COR-L47 (cell line): ENCODE measurements at regions not wholly inside any gene's neighbourhood (a gene's known extent, or its start where the extent isn't known, plus 50 kb on each side); places are given as distances from the start of the nearest gene placed in this dataset.
"Not testable (repeated sequence)": the region's sequence is repeated elsewhere in the genome, so short reads cannot be mapped to it uniquely, and the experiment has no call there.

Experiments used
- DNase-seq: peaks from one replicate; lab custom pipeline; 2025; lab: John Stamatoyannopoulos, UW

DNA sequence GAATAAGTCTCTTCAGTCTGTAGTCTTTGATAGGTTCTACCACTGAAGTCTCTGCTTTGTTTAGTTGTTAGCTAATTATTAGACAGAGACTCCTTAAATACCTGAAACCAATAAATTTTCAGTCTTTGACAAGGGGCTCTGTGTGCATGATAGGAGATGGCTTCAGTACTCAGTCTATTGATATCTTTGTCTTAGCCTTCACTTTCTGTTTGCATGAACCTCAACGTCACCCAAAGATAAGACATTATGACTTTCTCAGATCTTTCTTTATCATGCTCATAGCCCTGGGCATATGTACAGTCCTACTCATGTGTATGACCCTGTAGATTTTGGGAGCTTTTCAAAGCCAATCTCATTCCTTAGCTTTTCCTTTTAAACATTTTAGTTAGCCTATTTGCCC, 183.5 kb upstream of the GCFC2 start:
- no peak for DNase-seq

DNA sequence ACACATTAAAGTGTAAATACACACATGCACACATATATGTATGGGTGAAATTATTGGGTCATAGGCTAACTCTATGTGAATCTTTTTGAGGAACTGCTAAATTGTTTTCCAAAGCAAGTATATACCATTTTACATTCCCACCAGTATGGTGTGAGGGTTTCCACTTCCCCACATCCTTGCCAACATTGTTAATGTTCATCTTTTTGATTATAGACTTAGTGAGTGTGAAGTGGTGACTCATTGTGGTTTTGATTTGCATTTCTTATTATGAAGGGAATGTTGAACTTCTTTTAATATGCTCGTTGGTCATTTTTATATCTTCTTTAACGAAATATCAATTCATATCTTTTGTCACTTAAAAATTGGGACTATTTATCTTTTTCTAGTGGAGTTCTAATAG, 181.8 kb upstream of the GCFC2 start:
- DNase-seq = no peak

DNA sequence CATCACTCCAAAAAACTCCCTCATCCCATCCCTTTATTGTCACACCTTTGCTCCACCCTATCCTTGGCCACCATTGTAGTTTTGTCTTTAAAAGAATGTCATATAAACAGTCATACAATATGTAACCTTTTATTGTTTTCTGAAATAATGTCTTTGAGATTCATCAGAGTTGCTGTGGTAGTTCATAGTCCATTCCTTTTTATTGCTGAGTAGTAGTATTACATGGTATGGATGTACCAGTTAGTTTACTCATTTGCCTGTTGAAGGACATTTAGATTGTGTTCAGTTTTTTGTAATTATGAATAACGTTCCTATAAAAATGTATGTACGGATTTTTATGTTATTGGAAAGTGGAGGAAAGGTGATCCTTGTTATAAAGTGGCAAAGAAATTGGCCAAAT, 171.8 kb upstream of the GCFC2 start:
- no peak for DNase-seq

DNA sequence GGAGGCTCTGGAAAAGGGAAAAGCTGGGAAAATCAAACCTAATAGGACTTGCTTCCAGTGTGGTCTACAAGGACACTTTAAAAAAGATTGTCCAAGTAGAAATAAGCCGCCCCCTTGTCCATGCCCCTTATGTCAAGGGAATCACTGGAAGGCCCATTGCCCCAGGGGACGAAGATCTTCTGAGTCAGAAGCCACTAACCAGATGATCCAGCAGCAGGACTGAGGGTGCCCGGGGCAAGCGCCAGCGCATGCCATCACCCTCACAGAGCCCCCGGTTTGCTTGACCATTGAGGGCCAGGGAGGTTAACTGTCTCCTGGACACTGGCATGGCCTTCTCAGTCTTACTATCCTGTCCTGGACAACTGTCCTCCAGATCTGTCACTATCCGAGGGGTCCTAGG, 164.9 kb upstream of the GCFC2 start:
- DNase-seq = not testable (repeated sequence)

DNA sequence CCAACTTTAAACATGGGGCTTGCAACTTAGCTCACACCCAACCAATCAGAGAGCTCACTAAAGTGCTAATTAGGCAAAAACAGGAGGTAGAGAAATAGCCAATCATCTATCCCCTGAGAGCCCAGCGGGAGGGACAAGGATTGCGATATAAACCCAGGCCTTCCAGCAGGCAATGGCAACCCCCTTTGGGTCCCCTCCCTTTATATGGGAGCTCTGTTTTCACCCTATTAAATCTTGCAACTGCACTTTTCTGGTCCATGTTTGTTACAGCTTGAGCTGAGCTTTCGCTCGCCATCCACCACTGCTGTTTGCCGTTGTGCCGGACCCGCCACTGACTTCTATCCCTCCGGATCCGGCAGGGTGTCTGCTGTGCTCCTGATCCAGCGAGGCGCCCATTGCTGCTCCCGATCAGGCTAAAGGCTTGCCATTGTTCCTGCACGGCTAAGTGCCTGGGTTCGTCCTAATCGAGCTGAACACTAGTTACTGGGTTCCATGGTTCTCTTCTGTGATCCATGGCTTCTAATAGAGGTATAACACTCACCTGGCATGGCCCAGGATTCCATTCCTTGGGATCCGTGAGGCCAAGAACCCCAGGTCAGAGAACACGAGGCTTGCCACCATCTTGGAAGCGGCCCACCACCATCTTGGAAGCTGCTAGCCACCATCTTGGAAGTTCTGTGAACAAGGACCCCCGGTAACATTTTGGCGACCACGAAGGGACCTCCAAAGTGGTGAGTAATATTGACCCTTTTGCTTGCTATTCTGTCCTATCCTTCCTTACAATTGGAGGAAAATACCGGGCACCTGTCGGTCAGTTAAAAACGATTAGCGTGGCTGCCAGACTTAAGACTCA, 161.3 kb upstream of the GCFC2 start:
- not testable (repeated sequence) for DNase-seq

DNA sequence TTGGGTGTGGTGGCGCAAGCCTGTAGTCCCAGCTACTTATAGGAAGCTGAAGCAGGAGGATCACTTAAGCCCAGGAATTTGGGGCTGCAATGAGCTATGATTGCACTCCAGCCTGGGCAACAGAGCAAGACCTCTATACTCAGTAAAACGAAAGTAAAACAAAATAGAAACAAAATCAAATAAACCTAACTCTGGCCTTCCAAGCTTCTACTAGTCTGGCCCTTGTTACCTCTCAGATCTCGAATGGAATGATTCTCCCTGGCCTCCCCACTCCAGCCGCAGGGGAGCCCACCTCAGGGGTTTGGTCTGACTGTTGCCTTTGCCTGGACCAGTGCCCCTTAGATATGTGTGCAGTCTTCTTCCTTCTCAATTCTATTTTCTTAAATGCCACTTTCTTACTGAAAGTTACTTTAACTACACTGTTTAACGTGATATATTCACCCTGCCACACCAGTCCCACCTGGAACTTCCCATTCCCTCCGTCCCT, 160.0 kb upstream of the GCFC2 start:
- DNase-seq = no peak

DNA sequence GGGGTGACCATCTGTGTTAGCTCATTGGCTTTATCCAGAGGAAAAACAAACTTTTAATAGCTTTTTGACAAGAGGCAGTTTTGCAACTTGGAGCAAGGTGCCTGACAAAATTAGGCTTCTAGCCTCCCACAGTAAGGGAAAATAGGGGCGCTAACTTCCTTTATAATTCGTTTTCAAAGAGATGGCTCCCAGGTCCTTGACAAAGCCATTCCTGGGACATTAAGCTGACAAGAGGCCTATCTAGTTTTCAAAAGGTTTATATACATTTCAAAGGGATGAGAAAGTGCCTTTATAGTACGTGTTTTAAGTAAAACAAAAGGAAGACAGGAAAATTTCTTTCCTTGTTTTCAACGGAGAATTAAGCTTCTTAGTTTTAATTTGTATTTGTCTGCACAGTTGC, 159.4 kb upstream of the GCFC2 start:
- DNase-seq = no peak

DNA sequence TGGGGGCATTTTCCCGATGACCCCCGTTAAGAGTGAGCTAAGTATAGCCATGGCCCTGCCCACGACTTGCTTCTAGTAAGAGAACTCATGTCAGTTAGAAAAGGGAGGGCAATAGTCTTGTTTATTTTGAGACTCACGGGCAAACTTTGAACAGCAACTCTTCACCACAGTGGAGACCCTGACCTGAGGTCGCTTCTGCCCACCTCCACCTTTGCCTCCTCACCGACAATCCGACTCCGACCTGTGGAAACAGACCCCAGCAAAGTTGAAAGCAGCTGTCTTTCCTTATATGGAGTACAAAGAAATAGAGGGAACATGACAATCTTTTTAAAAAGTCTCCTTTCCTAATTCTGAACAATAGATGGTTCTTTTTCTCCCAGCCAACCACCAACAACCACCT, 155.0 kb upstream of the GCFC2 start:
- DNase-seq = no peak

DNA sequence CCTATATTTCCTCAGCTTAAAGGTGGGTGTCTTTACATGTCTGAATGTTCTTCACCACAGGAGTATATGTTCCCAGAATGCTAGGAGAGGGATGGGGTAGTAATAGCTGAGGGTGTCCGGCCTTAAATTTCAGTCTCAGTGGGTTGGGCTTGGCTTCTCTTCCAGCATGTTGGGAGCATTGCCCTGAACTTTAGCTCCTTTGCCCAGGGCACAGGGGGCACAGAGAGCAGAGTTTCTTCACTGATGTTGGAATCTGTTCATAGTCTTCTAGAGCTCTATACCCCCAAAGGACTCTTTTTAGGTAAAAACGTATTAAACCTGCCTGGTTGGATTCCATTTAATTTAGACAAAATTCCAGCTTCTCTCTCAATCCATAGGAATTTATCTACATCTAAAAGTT, 154.4 kb upstream of the GCFC2 start:
- DNase-seq = no peak

DNA sequence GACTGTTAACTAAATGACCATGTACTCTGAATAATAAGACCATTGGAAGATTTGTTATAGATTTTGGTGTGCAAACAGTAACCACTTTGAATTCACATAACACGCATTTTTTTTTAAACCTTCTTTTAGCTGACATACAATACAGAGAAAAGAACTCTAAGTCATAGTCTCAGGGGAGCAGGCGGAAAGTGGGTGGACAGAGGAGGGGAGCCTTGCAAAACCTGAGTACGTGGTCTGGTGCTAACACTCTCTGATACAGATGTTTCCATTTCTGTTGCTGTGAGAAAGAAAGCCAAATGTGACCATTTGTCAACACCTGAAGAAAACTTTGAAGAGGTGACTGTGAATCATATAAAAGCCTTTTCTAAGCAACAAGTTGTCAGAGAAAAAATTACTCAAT, 151.8 kb upstream of the GCFC2 start:
- DNase-seq = no peak

DNA sequence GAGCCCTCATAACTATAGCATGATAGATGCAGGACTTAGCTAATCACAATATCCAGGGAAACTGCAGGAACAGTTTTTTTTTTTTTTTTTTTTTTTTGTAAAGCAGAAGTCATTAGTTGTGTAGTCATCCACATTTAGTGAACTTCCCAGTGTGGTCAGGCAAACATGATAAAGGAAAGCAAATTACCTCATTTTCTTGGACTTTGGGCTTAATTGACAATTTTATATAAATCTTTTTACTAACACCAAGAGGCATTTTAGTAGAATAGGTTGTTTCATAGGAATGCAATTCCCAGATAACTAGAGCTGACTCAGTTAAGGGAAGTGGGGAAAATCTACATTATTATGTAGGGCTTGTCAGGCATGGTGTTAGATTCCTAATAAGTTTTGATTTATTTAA, 142.7 kb upstream of the GCFC2 start:
- DNase-seq = no peak

DNA sequence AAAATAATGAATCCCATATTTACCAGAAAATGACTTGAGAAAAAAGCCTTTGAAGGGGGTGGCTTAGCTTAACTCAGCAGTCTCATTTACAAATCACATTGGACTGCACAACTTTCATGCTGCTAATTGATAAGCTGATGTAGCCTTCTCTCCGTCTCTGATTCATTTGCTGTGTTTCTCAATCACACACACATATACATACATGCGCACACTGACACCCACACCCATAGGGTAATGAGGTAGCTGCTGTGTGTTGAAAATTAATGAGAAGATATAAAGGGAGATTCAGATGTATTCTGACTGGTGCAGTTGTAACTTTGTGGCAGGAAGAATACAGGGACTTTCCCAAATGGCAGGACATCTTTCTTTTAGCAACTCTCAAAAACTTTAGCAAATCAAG, 141.9 kb upstream of the GCFC2 start:
- DNase-seq = no peak

DNA sequence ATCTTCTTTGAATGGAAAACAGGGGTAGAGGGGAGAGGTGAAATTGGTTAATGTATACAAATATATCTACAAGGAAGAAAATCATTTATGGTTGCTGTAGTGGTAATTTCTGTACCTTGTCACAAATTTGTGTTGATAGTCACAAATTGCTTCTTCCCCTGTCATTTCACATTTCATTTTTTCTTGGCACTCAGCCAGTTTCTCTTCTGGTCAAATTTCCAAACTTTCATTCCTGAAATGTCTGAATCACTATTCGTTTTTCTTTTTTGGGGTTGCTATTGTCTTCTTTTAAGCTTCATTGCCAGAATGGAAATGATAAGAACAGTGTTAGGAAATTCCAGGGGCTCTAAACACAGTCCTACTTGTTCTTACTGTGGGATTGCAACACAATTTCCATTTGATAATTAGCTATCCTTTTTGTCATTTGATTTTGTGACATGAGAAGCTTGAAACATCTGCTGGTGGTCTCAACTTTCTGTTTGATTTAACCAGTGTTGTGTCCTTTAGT, 136.0 kb upstream of the GCFC2 start:
- no peak for DNase-seq

DNA sequence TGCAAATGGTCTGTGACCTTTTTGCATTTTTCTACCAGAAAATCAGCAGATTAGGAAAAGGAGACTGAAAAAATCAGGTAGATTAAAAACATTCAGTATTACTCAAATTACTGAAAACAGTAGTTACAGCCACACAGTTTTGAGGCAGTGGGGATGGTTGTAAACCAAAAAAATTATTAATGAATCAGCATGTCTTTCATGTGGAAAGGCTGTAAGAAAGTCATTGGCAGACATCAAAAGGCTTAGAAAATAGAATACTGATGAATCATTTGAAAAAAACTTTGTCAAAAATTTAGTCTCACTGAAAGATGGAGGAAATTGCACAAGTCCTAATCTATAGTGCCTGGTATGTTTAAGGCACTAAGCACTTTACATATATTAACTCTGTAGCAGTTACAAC, 133.9 kb upstream of the GCFC2 start:
- DNase-seq = no peak

DNA sequence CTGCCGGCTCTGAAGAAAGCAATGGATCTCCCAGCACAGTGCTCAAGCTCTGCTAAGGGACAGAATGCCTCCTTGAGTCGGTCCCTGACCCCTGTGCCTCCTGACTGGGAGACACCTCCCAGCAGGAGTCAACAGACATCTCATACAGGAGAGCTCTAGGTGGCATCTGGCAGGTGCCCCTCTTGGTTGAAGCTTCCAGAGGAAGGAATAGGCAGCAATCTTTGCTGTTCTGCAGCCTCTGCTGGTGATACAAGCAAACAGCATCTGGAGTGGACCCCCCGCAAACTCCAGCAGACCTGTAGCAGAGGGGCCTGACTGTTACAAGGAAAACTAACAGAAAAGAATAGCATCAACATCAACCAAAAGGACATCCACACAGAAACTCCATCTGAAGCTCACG, 123.9 kb upstream of the GCFC2 start:
- not testable (repeated sequence) for DNase-seq

DNA sequence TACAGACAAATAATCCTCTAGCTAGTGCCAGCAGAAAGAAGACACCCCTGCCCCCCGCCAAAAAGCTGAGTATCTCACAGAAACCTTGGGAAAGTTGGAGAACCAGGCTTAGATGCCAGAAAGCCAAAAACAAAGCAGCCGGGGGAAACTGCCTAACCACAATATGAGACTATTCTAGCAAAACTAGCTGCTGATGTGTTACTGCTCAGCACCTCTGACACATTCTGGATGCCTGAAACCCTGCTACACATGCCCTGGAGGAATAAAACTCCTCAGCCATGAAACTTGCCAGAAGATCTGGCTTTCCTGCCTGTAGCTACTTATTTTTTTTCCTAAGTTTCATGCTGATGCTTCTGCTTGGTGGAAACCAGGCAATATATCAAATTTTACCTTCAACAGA, 122.7 kb upstream of the GCFC2 start:
- no peak for DNase-seq

DNA sequence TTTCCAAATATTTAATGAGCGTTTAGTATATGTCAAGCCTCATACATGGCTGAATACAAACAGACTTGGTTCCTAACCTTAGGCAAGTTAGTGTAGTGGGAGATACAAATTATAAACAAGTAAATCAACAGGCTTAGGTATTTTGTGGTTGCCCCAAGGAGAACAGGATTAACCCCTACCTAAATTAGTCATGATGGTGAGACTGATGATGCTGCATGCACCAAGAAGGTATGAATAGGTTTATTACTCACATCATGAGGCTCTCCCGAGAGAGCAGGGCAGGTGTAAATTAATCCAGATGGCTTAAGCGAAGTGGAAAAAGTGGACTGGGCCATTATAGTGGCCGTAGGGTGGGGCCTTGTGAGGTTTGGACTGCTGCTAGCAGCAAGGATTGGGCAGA, 118.1 kb upstream of the GCFC2 start:
- no peak for DNase-seq

DNA sequence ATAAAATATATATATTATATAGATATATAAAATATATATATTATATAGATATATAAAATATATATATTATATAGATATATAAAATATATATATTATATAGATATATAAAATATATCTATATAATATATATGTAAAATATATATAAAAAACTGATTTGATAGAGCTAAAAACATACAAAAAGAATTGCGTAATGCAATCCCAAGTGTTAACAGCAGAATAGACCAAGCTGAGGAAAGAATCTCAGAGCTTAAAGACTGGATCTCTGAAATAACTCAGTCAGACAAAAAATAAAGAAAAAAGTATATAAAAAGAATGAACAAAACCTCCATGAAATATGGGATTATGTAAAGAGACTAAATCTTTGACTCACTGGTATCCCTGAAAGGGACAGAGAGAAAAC, 112.8 kb upstream of the GCFC2 start:
- not testable (repeated sequence) for DNase-seq

DNA sequence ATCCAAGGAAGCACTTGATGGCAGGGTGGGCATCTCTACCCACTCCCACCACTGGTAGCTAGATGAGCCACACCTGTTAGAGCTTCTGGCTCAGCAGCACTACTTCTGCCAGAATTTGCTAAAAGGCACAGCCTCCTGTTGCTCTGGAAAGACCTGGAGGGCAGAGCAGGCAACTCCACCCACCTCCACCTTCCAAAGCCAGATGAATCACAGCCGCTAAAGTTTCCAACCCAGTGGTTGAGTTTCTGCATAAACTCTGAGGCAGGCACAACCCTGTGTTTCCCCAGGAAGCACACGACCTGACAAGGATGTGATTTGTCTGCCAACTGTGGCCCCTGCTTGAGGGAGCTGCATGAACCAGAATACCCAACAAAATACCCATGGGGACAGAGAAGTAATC, 111.6 kb upstream of the GCFC2 start:
- DNase-seq = no peak

DNA sequence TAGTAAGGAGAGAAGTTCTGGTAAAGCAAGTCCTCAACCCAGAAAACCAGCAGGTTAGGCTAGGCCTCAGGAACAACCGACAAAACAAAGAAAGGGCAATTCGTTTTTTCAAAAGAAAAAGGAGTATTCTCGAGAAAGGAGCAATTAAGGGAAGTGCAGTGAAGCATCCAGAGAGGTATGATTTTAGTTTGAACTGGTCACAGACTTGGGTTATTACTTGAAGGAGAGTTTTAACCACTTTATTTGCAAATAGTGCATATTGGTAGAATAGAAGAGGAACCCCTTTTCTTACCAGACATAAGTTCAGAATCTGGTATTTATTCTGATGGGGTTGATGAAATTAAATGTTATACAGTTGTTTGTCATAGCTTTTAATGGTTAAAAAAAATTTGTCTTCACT, 110.0 kb upstream of the GCFC2 start:
- DNase-seq = no peak

DNA sequence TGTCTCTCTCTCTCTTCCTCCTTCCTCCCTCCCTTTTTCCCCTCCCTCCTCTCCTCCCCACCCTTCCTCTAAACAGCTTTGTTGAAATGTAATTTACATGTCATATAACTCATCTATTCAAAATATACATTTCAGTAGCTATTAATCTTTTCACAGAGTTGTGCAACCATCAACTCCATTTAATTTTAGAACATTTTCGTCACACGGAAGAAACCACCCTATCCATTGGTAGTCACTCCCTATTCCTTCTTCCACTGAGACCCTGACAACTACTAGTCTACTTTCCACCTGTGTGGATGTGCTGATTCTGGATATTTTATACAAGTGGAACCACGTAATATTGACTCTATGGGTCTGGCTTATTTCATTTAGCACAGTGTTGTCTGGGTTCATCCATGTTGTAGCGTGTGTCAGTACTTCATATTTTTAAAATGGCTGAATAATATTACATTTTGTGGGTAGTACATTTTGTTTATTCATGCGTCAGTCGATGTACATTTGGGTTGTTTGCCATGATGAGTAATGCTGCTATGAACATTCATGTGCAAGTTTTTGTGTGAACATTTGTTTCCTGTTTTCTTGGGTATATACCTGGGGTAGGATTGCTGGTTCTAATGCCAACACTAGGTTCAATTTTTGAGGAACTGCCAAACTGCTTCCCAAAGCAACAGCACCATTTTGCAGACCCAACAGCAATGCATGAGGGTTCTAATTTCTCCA, 100.1 kb upstream of the GCFC2 start:
- no peak for DNase-seq

DNA sequence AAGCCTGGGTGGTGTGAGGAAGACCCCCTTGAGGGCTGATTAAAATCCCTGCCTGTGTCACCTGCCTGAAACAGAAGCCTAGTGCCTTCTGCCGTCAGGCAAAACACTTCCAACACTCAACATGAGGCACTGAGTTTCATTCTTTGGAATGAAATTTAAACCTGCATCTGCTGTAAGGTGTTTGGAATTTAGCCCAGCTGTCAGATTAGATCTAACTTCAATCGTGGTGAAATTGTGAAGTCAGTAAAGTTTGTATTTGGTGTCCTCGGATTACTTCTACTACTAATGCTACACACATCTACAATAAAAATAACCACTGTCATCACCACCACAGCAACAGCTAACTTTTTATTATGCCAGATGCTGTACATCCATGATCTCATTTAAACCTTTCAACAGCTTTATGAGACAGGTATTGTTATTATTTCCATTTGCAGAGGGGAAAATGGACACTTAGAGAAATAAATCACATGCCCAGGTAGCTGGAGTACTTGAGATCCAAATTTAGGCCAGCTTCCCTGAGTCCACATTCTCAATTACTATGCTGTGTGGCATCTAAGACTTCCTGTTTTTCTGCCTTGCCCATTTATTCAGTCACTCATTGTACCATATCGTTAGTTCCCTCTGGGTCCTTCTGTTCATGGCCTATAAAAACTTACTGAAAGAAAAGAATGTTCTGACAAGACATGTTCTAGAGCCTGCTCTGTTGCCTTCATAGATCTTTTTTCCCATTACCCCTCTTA, 98.2 kb upstream of the GCFC2 start:
- no peak for DNase-seq

DNA sequence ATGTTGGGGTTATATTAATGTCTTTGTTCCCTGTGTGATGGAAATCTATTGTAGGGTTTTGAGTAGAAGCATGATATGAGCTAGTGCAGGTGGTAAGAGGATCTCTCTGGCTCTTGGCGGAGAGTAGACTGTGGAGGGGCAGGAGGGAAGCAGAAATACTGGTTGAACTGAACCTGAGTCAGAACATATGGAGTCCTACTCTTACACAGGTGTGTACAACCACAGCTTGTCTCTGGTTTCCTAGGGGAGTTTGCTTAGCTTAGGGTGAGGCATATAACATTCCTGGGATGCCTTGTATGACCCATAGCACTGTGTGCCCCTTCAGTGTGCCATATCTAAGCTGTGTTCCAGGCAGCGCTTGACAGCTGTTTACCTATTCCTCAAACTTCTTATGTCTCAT, 97.3 kb upstream of the GCFC2 start:
- no peak for DNase-seq
